ENCODE measurements at regions not wholly inside any gene's neighbourhood (a gene's known extent, or its start where the extent isn't known, plus 50 kb on each side); places are given as distances from the start of the nearest gene placed in this dataset.

DNA sequence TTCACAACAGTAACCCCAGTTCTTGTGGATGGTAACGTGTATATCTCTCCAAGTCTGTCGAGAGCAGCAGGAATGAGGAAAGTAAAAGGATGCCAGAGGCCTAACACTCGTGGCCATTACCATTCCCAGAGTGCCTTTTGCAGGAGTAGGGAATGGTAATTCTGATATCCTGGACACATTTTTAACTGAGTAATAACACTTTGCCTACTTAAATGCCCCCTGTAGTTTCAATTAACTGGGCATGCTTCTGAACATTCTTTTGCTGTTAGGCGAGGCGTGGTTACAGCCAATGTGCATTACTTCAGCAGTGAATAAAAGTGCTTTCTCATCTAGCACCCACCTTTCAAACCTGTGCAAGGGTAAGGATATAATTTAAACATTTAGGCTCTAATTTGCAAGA lies 258.5 kb upstream of the ADGRL2 start:
- TF ChIP-seq, protein P1, sequence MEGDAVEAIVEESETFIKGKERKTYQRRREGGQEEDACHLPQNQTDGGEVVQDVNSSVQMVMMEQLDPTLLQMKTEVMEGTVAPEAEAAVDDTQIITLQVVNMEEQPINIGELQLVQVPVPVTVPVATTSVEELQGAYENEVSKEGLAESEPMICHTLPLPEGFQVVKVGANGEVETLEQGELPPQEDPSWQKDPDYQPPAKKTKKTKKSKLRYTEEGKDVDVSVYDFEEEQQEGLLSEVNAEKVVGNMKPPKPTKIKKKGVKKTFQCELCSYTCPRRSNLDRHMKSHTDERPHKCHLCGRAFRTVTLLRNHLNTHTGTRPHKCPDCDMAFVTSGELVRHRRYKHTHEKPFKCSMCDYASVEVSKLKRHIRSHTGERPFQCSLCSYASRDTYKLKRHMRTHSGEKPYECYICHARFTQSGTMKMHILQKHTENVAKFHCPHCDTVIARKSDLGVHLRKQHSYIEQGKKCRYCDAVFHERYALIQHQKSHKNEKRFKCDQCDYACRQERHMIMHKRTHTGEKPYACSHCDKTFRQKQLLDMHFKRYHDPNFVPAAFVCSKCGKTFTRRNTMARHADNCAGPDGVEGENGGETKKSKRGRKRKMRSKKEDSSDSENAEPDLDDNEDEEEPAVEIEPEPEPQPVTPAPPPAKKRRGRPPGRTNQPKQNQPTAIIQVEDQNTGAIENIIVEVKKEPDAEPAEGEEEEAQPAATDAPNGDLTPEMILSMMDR (IDR thresholded peaks at IDR 0.05), result no peak
- no peak for TF ChIP-seq POLR2A (IDR thresholded peaks at IDR 0.05)
